NCI-H1105 treated with DMSO at 0.1 percent for 48 hours (cell line): ENCODE measurements at regions not wholly inside any gene's neighbourhood (a gene's known extent, or its start where the extent isn't known, plus 50 kb on each side); places are given as distances from the start of the nearest gene placed in this dataset.
"Not testable (repeated sequence)": the region's sequence is repeated elsewhere in the genome, so short reads cannot be mapped to it uniquely, and the experiment has no call there.

Experiments
- DNase-seq: peaks from one replicate; lab custom pipeline; 2025; lab: John Stamatoyannopoulos, UW

GRCh38 chr1:189027512-189027911, 1450.2 kb downstream of the BRINP3 start:
- DNase-seq: no peak

GRCh38 chr1:189033169-189033568, 1444.5 kb downstream of the BRINP3 start:
- no peak for DNase-seq

GRCh38 chr1:189036628-189037027, 1441.0 kb downstream of the BRINP3 start:
- no peak for DNase-seq

GRCh38 chr1:189046127-189046526, 1431.5 kb downstream of the BRINP3 start:
- DNase-seq: no peak

- no peak for DNase-seq
Measured at GRCh38 chr1:189084811-189085210, 1392.9 kb downstream of the BRINP3 start.

- no peak for DNase-seq
Measured at GRCh38 chr1:189103956-189104355, 1373.7 kb downstream of the BRINP3 start.

- DNase-seq: no peak
Measured at GRCh38 chr1:189117072-189117770, 1360.4 kb downstream of the BRINP3 start.

- no peak for DNase-seq
Measured at GRCh38 chr1:189121941-189122340, 1355.7 kb downstream of the BRINP3 start.

- DNase-seq: no peak
Measured at GRCh38 chr1:189125694-189126093, 1352.0 kb downstream of the BRINP3 start.

- DNase-seq: no peak
Measured at GRCh38 chr1:189131576-189131975, 1346.1 kb downstream of the BRINP3 start.

- DNase-seq: not testable (repeated sequence)
Measured at GRCh38 chr1:189139748-189140147, 1337.9 kb downstream of the BRINP3 start.

- DNase-seq: no peak
Measured at GRCh38 chr1:189141056-189141455, 1336.6 kb downstream of the BRINP3 start.

- DNase-seq: no peak
Measured at GRCh38 chr1:189149547-189150375, 1327.9 kb downstream of the BRINP3 start.

- DNase-seq: no peak
Measured at GRCh38 chr1:189150624-189151023, 1327.0 kb downstream of the BRINP3 start.

GRCh38 chr1:189151361-189151760, 1326.3 kb downstream of the BRINP3 start:
- no peak for DNase-seq

GRCh38 chr1:189152685-189153084, 1325.0 kb downstream of the BRINP3 start:
- no peak for DNase-seq

GRCh38 chr1:189158155-189158554, 1319.5 kb downstream of the BRINP3 start:
- DNase-seq: no peak

GRCh38 chr1:189175889-189176288, 1301.8 kb downstream of the BRINP3 start:
- no peak for DNase-seq

GRCh38 chr1:189180057-189180456, 1297.6 kb downstream of the BRINP3 start:
- no peak for DNase-seq

- DNase-seq: no peak
Measured at GRCh38 chr1:189185097-189185496, 1292.6 kb downstream of the BRINP3 start.

GRCh38 chr1:189192741-189193520, 1284.7 kb downstream of the BRINP3 start:
- no peak for DNase-seq

- no peak for DNase-seq
Measured at GRCh38 chr1:189205863-189206262, 1271.8 kb downstream of the BRINP3 start.

- DNase-seq: no peak
Measured at GRCh38 chr1:189206617-189207016, 1271.0 kb downstream of the BRINP3 start.
